ENCODE measurements at regions not wholly inside any gene's neighbourhood (a gene's known extent, or its start where the extent isn't known, plus 50 kb on each side); places are given as distances from the start of the nearest gene placed in this dataset.

- TF ChIP-seq YY1 (tag by site-specific recombination; IDR thresholded peaks at IDR 0.05) (no peak), ZNF10 (tag by site-specific recombination; IDR thresholded peaks at IDR 0.05) (no peak), ZNF544 (tag by site-specific recombination; IDR thresholded peaks at IDR 0.05) (no peak), ZEB2 (tag by site-specific recombination; IDR thresholded peaks at IDR 0.05) (no peak), ZBTB1 (tag by site-specific recombination; IDR thresholded peaks at IDR 0.05) (no peak)
- TF ChIP-seq, protein P1, sequence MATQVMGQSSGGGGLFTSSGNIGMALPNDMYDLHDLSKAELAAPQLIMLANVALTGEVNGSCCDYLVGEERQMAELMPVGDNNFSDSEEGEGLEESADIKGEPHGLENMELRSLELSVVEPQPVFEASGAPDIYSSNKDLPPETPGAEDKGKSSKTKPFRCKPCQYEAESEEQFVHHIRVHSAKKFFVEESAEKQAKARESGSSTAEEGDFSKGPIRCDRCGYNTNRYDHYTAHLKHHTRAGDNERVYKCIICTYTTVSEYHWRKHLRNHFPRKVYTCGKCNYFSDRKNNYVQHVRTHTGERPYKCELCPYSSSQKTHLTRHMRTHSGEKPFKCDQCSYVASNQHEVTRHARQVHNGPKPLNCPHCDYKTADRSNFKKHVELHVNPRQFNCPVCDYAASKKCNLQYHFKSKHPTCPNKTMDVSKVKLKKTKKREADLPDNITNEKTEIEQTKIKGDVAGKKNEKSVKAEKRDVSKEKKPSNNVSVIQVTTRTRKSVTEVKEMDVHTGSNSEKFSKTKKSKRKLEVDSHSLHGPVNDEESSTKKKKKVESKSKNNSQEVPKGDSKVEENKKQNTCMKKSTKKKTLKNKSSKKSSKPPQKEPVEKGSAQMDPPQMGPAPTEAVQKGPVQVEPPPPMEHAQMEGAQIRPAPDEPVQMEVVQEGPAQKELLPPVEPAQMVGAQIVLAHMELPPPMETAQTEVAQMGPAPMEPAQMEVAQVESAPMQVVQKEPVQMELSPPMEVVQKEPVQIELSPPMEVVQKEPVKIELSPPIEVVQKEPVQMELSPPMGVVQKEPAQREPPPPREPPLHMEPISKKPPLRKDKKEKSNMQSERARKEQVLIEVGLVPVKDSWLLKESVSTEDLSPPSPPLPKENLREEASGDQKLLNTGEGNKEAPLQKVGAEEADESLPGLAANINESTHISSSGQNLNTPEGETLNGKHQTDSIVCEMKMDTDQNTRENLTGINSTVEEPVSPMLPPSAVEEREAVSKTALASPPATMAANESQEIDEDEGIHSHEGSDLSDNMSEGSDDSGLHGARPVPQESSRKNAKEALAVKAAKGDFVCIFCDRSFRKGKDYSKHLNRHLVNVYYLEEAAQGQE (tag by site-specific recombination; IDR thresholded peaks at IDR 0.05), result no peak
- TF ChIP-seq, protein P2, sequence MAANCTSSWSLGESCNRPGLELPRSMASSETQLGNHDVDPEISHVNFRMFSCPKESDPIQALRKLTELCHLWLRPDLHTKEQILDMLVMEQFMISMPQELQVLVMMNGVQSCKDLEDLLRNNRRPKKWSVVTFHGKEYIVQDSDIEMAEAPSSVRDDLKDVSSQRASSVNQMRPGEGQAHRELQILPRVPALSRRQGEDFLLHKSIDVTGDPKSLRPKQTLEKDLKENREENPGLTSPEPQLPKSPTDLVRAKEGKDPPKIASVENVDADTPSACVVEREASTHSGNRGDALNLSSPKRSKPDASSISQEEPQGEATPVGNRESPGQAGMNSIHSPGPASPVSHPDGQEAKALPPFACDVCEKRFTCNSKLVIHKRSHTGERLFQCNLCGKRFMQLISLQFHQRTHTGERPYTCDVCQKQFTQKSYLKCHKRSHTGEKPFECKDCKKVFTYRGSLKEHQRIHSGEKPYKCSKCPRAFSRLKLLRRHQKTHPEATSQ (tag by site-specific recombination; IDR thresholded peaks at IDR 0.05), result no peak
- TF ChIP-seq, protein P3, sequence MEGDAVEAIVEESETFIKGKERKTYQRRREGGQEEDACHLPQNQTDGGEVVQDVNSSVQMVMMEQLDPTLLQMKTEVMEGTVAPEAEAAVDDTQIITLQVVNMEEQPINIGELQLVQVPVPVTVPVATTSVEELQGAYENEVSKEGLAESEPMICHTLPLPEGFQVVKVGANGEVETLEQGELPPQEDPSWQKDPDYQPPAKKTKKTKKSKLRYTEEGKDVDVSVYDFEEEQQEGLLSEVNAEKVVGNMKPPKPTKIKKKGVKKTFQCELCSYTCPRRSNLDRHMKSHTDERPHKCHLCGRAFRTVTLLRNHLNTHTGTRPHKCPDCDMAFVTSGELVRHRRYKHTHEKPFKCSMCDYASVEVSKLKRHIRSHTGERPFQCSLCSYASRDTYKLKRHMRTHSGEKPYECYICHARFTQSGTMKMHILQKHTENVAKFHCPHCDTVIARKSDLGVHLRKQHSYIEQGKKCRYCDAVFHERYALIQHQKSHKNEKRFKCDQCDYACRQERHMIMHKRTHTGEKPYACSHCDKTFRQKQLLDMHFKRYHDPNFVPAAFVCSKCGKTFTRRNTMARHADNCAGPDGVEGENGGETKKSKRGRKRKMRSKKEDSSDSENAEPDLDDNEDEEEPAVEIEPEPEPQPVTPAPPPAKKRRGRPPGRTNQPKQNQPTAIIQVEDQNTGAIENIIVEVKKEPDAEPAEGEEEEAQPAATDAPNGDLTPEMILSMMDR (tag by site-specific recombination; IDR thresholded peaks at IDR 0.05), result no peak
- TF ChIP-seq, protein P4, sequence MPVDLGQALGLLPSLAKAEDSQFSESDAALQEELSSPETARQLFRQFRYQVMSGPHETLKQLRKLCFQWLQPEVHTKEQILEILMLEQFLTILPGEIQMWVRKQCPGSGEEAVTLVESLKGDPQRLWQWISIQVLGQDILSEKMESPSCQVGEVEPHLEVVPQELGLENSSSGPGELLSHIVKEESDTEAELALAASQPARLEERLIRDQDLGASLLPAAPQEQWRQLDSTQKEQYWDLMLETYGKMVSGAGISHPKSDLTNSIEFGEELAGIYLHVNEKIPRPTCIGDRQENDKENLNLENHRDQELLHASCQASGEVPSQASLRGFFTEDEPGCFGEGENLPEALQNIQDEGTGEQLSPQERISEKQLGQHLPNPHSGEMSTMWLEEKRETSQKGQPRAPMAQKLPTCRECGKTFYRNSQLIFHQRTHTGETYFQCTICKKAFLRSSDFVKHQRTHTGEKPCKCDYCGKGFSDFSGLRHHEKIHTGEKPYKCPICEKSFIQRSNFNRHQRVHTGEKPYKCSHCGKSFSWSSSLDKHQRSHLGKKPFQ (tag by site-specific recombination; IDR thresholded peaks at IDR 0.05), result no peak
Observed at GRCh38 chr12:92233346-92234015, 87.8 kb upstream of the BTG1 start.
